ENCODE measurements at regions not wholly inside any gene's neighbourhood (a gene's known extent, or its start where the extent isn't known, plus 50 kb on each side); places are given as distances from the start of the nearest gene placed in this dataset.

DNA sequence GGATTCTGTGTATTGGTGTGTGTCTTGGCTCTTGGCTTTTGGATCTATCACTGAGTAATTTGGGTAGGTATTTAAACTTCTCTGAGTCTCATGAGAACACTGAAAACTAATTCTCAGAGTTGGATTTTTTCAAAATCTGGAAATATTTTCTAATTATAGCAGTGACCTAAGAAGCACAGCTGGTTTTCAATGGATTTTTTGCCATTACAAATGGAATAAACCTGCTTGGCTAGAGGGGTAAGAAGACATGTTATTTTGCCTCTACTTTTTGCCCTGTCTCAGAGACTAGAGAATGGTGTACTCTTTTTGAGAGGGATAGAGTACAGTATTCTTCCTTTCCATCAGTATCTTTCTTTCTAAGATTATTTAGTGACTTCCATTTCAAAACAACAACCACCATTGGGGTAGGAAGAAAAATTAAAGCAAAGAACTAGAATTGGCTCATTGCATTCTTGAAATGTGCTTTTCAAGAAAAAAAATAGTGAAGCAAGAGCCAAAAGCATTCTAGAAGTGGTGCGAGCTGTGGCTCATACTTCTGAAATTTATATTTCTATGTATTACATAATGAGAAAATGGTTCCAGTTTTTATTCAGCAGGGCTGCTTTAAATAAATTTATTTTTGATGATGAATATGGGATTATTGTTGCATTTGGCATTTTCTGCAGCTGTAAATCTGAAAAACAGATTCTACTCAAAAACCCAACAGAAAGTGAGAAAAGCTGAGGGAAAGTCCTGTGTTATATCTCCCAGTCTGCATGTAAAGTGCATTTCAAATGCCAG, 850.2 kb upstream of the SLIT2 start:
- Histone ChIP-seq H3K27me3 (ENCODE audit: low read length) (no peaks in the 10 kb centered on the region), H3K79me2 (ENCODE audit: insufficient read depth, low read length) (no peaks in the 10 kb centered on the region), H3K9me2 (replicated peaks; ENCODE audit: insufficient read depth, low read length) (no peaks in the 10 kb centered on the region), H3F3A (ENCODE audit: insufficient read depth) (no peaks in the 10 kb centered on the region), H3K4me2 (ENCODE audit: low read depth, low read length, poor library complexity, severe bottlenecking) (no peak overlapping the region), H3K4me3 (ENCODE audit: insufficient read depth, low read length, poor library complexity, severe bottlenecking) (no peak overlapping the region), H3K36me3 (ENCODE audit: low read length) (no peaks in the 10 kb centered on the region), H4K20me1 (ENCODE audit: low read depth, low read length) (no peaks in the 10 kb centered on the region), H2AFZ (ENCODE audit: low read depth, low read length, severe bottlenecking) (no peak overlapping the region), H3K9ac (ENCODE audit: low read length) (no peak overlapping the region), H3K27ac (ENCODE audit: low read depth, low read length) (no peak overlapping the region), H3K9me3 (ENCODE audit: insufficient read depth, low read length) (no peaks in the 10 kb centered on the region)
- TF ChIP-seq, protein P1, sequence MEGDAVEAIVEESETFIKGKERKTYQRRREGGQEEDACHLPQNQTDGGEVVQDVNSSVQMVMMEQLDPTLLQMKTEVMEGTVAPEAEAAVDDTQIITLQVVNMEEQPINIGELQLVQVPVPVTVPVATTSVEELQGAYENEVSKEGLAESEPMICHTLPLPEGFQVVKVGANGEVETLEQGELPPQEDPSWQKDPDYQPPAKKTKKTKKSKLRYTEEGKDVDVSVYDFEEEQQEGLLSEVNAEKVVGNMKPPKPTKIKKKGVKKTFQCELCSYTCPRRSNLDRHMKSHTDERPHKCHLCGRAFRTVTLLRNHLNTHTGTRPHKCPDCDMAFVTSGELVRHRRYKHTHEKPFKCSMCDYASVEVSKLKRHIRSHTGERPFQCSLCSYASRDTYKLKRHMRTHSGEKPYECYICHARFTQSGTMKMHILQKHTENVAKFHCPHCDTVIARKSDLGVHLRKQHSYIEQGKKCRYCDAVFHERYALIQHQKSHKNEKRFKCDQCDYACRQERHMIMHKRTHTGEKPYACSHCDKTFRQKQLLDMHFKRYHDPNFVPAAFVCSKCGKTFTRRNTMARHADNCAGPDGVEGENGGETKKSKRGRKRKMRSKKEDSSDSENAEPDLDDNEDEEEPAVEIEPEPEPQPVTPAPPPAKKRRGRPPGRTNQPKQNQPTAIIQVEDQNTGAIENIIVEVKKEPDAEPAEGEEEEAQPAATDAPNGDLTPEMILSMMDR (IDR thresholded peaks at IDR 0.05; ENCODE audit: insufficient read depth, low read length, poor library complexity, severe bottlenecking): no peak
- TF ChIP-seq EZH2phosphoT487 (conservative IDR thresholded peaks at IDR 0.05; ENCODE audit: low read length): no peak

DNA sequence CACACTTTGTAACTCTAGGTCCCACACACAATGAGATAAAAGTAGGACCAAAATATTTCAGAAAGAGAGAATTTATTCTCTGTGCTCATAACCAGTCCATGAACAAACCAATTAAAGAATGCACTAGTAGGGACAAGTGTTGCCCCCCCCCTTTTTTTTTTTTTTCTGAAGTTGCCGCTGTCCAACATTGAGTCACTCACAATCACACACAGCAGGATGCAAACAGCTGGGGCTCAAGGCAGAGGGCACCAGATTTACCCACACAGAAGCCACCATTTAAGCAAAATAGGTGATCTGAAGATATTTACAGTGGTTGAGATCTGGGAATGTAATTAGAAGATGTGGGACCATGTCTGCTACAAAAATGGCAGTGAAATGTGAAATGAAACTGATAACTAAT, 850.9 kb upstream of the SLIT2 start:
- no peak overlapping the region for H3K27ac ChIP-seq (ENCODE audit: low read depth, low read length)
- H3K27me3 ChIP-seq (ENCODE audit: low read length): no peaks in the 10 kb centered on the region
- no peaks in the 10 kb centered on the region for H3F3A ChIP-seq (ENCODE audit: insufficient read depth)
- no peaks in the 10 kb centered on the region for H3K79me2 ChIP-seq (ENCODE audit: insufficient read depth, low read length)
- no peak overlapping the region for H2AFZ ChIP-seq (ENCODE audit: low read depth, low read length, severe bottlenecking)
- H3K9me2 ChIP-seq (replicated peaks; ENCODE audit: insufficient read depth, low read length): no peaks in the 10 kb centered on the region
- H4K20me1 ChIP-seq (ENCODE audit: low read depth, low read length): no peaks in the 10 kb centered on the region
- no peak overlapping the region for H3K4me2 ChIP-seq (ENCODE audit: low read depth, low read length, poor library complexity, severe bottlenecking)
- no peak overlapping the region for H3K9ac ChIP-seq (ENCODE audit: low read length)
- no peak overlapping the region for H3K4me3 ChIP-seq (ENCODE audit: insufficient read depth, low read length, poor library complexity, severe bottlenecking)
- TF ChIP-seq, protein P1 (IDR thresholded peaks at IDR 0.05; ENCODE audit: insufficient read depth, low read length, poor library complexity, severe bottlenecking): no peak
- no peak for TF ChIP-seq EZH2phosphoT487 (conservative IDR thresholded peaks at IDR 0.05; ENCODE audit: low read length)
- no peaks in the 10 kb centered on the region for H3K9me3 ChIP-seq (ENCODE audit: insufficient read depth, low read length)
- H3K36me3 ChIP-seq (ENCODE audit: low read length): no peaks in the 10 kb centered on the region

DNA sequence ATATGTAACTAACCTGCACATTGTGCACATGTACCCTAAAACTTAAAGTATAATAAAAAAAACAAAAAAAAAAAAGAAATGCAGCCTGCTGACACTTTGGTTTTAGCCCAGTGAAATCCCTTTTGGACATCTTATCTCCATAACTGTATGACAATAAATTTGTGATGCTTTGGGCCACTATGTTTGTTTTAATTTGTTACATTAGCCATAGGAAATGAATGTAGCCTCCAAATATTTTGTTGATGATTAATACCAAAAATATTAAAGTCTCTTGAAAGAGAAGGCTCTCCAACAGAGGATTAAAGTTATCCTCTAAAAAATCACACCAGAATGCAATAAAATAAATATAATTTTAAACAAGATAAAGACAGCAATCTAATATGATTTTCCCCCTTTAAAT, 852.7 kb upstream of the SLIT2 start:
- Histone ChIP-seq H3K79me2 (ENCODE audit: insufficient read depth, low read length) (no peaks in the 10 kb centered on the region), H4K20me1 (ENCODE audit: low read depth, low read length) (no peaks in the 10 kb centered on the region), H3K4me3 (ENCODE audit: insufficient read depth, low read length, poor library complexity, severe bottlenecking) (no peak overlapping the region), H3K4me2 (ENCODE audit: low read depth, low read length, poor library complexity, severe bottlenecking) (no peak overlapping the region), H3F3A (ENCODE audit: insufficient read depth) (no peaks in the 10 kb centered on the region), H3K36me3 (ENCODE audit: low read length) (no peaks in the 10 kb centered on the region), H3K9me3 (ENCODE audit: insufficient read depth, low read length) (no peaks in the 10 kb centered on the region), H3K27me3 (ENCODE audit: low read length) (no peaks in the 10 kb centered on the region), H3K27ac (ENCODE audit: low read depth, low read length) (no peak overlapping the region), H3K9me2 (replicated peaks; ENCODE audit: insufficient read depth, low read length) (0 out of 2 replicates have a peak, but pooled peaks cover 1% of the 10 kb centered on the region), H3K9ac (ENCODE audit: low read length) (no peak overlapping the region), H2AFZ (ENCODE audit: low read depth, low read length, severe bottlenecking) (no peak overlapping the region)
- no peak for TF ChIP-seq EZH2phosphoT487 (conservative IDR thresholded peaks at IDR 0.05; ENCODE audit: low read length)

DNA sequence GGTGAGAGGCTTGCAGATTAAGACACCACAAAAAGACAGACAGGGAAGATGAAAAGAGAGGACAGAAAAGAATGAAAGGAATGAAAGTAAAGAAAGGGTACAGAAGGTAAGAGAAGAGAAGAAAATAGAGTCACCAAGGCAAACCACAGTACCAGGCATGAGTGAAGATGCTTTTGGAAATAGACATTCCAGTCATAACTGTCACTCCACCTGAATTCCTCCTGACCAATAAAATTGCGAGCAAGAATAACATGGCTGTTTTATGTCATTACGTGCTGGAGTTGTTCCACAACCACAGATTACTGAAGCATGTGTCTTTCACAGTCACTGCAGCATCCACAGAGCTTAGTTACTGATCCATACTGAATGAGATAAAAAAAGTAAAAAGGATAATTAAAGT, 864.9 kb upstream of the SLIT2 start:
- no peaks in the 10 kb centered on the region; the same call in 1 of the 2 replicates for H3K9me3 ChIP-seq (ENCODE audit: insufficient read depth, low read length)
- H3K4me2 ChIP-seq (ENCODE audit: low read depth, low read length, poor library complexity, severe bottlenecking): no peak overlapping the region
- H2AFZ ChIP-seq (ENCODE audit: low read depth, low read length, severe bottlenecking): no peak overlapping the region
- no peak overlapping the region for H3K27ac ChIP-seq (ENCODE audit: low read depth, low read length)
- no peaks in the 10 kb centered on the region for H3K9me2 ChIP-seq (replicated peaks; ENCODE audit: insufficient read depth, low read length)
- H3K9ac ChIP-seq (ENCODE audit: low read length): no peak overlapping the region
- H3K4me3 ChIP-seq (ENCODE audit: insufficient read depth, low read length, poor library complexity, severe bottlenecking): no peak overlapping the region
- H3F3A ChIP-seq (ENCODE audit: insufficient read depth): no peaks in the 10 kb centered on the region
- H4K20me1 ChIP-seq (ENCODE audit: low read depth, low read length): no peaks in the 10 kb centered on the region
- no peaks in the 10 kb centered on the region for H3K79me2 ChIP-seq (ENCODE audit: insufficient read depth, low read length)
- H3K27me3 ChIP-seq (ENCODE audit: low read length): no peaks in the 10 kb centered on the region
- H3K36me3 ChIP-seq (ENCODE audit: low read length): no peaks in the 10 kb centered on the region
- TF ChIP-seq, protein P1 (IDR thresholded peaks at IDR 0.05; ENCODE audit: insufficient read depth, low read length, poor library complexity, severe bottlenecking): no peak
- no peak for TF ChIP-seq EZH2phosphoT487 (conservative IDR thresholded peaks at IDR 0.05; ENCODE audit: low read length)

Measured in SU-DHL-6 (cell line).